CD4-positive, alpha-beta memory T cell (primary cell): ENCODE measurements at regions not wholly inside any gene's neighbourhood (a gene's known extent, or its start where the extent isn't known, plus 50 kb on each side); places are given as distances from the start of the nearest gene placed in this dataset.

Source experiments
- CTCF ChIA-PET: fragments of 350-600 bp; sonication (Branson Sonifier 250); formaldehyde crosslinking; loops from one replicate; lab custom pipeline; 2021; ENCODE audit warnings: inconsistent platforms; ENCODE audit not compliant: partially characterized antibody; lab: Charles Lee
- POLR2A ChIA-PET: fragments of 350-600 bp; sonication (Branson Sonifier 250); formaldehyde crosslinking; loops from one replicate; lab custom pipeline; 2021; ENCODE audit not compliant: partially characterized antibody; lab: Charles Lee
- DNase-seq, 5 donors: peaks; one replicate each; pipeline versions ENCODE4 v3.0.0 to v3.0.0-alpha.2; 2020 to 2022; ENCODE audit warnings: mixed read lengths in 1 of 5
- H3K27ac ChIP-seq: one replicate; pipeline ENCODE4 v1.7.0; 2013; ENCODE audit warnings: low read depth, low read length
- H3K27me3 ChIP-seq: 2 replicates; pipeline ENCODE4 v1.7.0; 2013; ENCODE audit warnings: mild to moderate bottlenecking, low read length, moderate library complexity; ENCODE audit not compliant: insufficient read depth
- H3K36me3 ChIP-seq: 2 replicates; pipeline ENCODE4 v1.7.0; 2013; ENCODE audit warnings: mild to moderate bottlenecking, low read length, moderate library complexity; ENCODE audit not compliant: insufficient read depth
- H3K4me1 ChIP-seq: 2 replicates; pipeline ENCODE4 v1.7.0; 2013; ENCODE audit warnings: mild to moderate bottlenecking, low read length, moderate library complexity; ENCODE audit not compliant: insufficient read depth
- H3K4me3 ChIP-seq, 2 donors: one replicate each; pipeline ENCODE4 v1.7.0; 2013; ENCODE audit warnings: low read length in 2 of 2, mild to moderate bottlenecking in 1 of 2
- H3K9me3 ChIP-seq, 2 donors: one replicate each; pipeline ENCODE4 v1.7.0; 2013; ENCODE audit warnings: low read length in 2 of 2, control low read depth in 1 of 2; ENCODE audit not compliant: control insufficient read depth in 1 of 2
- H3K27ac Mint-ChIP-seq, 7 donors: one replicate each; pipeline ENCODE4 v1.8.0; 2020 to 2021; ENCODE audit warnings: mixed read lengths in 7 of 7, mild to moderate bottlenecking in 6 of 7, inconsistent platforms in 3 of 7, moderate library complexity in 3 of 7
- H3K27me3 Mint-ChIP-seq, 2 donors: one replicate each; pipeline ENCODE4 v1.8.0; 2020 to 2021; ENCODE audit warnings: mixed read lengths in 2 of 2
- H3K36me3 Mint-ChIP-seq, 2 donors: one replicate each; pipeline ENCODE4 v1.8.0; 2020 to 2021; ENCODE audit warnings: mixed read lengths in 2 of 2, inconsistent platforms in 1 of 2, mild to moderate bottlenecking in 1 of 2
- H3K4me1 Mint-ChIP-seq, 4 donors: one replicate each; pipeline ENCODE4 v1.8.0; 2020 to 2021; ENCODE audit warnings: mixed read lengths in 4 of 4, mild to moderate bottlenecking in 1 of 4
- H3K4me3 Mint-ChIP-seq, 8 donors: one replicate each; pipeline ENCODE4 v1.8.0; 2020 to 2021; ENCODE audit warnings: mixed read lengths in 8 of 8, mild to moderate bottlenecking in 7 of 8, moderate library complexity in 6 of 8, inconsistent platforms in 3 of 8
- H3K9me3 Mint-ChIP-seq, 8 donors: one replicate each; pipeline ENCODE4 v1.8.0; 2020 to 2021; ENCODE audit warnings: mixed read lengths in 8 of 8, mild to moderate bottlenecking in 5 of 8, inconsistent platforms in 3 of 8, moderate library complexity in 1 of 8
- intact Hi-C: fragments of 100-400 bp; cut with micrococcal nuclease; formaldehyde crosslinking; loops from one replicate; pipeline ENCODE4 v1.15.1; 2023

DNA sequence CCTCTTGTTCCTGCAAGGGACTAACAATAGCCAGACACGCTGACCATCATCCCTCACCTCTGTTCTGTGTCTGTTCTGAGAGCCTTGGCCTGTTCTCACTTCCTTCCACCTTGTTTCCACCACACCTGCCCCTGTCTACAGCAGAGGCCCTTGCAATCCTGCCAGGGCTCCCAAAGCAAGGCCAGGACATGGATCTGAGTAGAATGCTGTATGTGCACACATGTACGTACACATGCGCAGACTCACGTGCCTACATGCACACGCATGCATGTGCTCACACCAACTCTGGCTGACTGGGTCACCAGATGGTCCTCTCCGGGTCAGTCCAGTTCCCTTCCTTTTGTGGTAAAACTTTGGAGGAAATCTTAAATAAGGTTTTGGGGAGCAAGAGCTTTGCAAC lies 133.0 kb upstream of the C14orf180 start:
- CTCF ChIA-PET, result no interaction called here
- H3K27me3 ChIP-seq, result peaks cover 5% of the 10 kb centered on the region
- no peaks in the 10 kb centered on the region for H3K4me1 ChIP-seq
- peaks cover 2 to 10% of the 10 kb centered on the region in 2 donors for H3K36me3 Mint-ChIP-seq
- intact Hi-C loops, result no loop called here
- POLR2A ChIA-PET, result no interaction called here
- H3K36me3 ChIP-seq, result no peaks in the 10 kb centered on the region
- H3K4me3 ChIP-seq, result no peak overlapping the region
- H3K9me3 Mint-ChIP-seq, result peaks cover 0 to 30% (median 18%) of the 10 kb centered on the region in 8 donors
- H3K27ac ChIP-seq, result no peak overlapping the region
- peaks cover 26 to 28% of the 10 kb centered on the region in 2 donors for H3K27me3 Mint-ChIP-seq
- H3K4me1 Mint-ChIP-seq, result no peaks in the 10 kb centered on the region
- no peak overlapping the region for H3K27ac Mint-ChIP-seq
- no peak overlapping the region for H3K4me3 Mint-ChIP-seq
- DNase-seq, result no peak
- H3K9me3 ChIP-seq, result no peaks in the 10 kb centered on the region

DNA sequence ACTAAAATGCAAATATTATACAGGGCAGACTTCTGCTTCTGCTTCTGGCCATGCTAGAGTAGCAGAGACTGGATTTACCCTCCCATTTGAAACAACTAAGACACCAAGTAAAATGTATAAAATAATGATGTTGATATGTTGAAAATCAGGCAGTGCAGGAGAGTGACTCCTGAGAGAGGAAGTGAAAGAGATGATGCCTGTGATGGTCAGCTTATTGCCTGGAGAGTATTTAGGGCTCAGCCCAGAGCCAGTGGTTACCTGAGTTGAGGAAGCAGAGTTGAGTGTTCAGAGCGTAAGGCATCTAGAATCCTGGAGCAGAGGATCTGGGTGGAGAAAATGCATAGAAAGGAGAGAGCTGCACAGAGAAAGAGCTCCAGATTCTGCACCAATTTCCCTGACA lies 131.8 kb upstream of the C14orf180 start:
- H3K36me3 Mint-ChIP-seq, result peaks cover 2 to 10% of the 10 kb centered on the region in 2 donors
- Histone ChIP-seq H3K27me3 (peaks cover 5% of the 10 kb centered on the region), H3K4me3 (no peak overlapping the region), H3K9me3 (no peaks in the 10 kb centered on the region), H3K36me3 (no peaks in the 10 kb centered on the region), H3K4me1 (no peaks in the 10 kb centered on the region), H3K27ac (no peak overlapping the region)
- H3K4me3 Mint-ChIP-seq, result peak overlapping the region in 1 of 8 donors; percentile 39
- H3K9me3 Mint-ChIP-seq, result peaks cover 0 to 30% (median 18%) of the 10 kb centered on the region in 8 donors
- intact Hi-C loops, result no loop called here
- ChIA-PET CTCF (no interaction called here), POLR2A (no interaction called here)
- no peak for DNase-seq
- H3K4me1 Mint-ChIP-seq, result no peaks in the 10 kb centered on the region
- H3K27me3 Mint-ChIP-seq, result peaks cover 30 to 31% of the 10 kb centered on the region in 2 donors
- no peak overlapping the region for H3K27ac Mint-ChIP-seq

DNA sequence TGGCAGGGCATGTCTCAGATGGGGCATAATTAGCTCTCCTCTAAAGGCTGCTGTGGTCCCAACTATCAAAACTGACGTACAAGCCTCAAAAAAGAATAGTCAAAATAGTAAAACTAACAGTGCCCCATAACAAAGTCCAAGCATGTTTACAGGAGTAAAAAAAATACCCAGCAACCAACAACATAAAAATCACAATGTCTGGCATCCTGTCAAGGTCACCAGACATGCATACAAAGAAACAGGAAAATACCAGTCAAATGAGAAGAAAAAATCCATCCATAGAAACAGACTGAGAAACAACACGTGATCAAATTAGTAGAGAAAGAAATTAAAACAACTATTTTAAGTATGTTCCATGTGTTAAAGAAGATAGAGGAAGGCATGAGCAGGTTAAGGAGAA lies 131.2 kb upstream of the C14orf180 start:
- no peaks in the 10 kb centered on the region for H3K9me3 ChIP-seq

DNA sequence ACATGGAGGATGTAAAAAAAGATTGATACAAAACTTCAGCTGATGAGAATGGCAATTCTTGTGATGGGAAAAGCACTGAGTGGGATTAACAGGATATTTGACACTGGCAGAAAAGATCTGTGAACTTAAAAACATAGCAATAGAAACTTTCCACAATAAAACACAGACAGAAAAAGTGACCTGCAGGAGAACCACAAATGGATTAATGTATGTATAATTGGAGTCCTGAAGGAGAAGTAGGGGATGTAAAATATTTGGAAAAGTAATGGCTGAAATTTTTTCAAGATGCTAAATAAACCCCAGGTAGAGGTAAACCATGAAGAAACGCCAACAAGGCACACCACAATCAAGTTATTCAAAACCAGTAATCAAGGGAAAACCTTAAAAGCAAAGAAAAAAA lies 130.8 kb upstream of the C14orf180 start:
- H3K36me3 Mint-ChIP-seq, result peaks cover 2 to 10% of the 10 kb centered on the region in 2 donors
- Histone ChIP-seq H3K27ac (no peak overlapping the region), H3K4me1 (no peaks in the 10 kb centered on the region), H3K36me3 (no peaks in the 10 kb centered on the region), H3K27me3 (peaks cover 5% of the 10 kb centered on the region), H3K9me3 (no peaks in the 10 kb centered on the region), H3K4me3 (no peak overlapping the region)
- H3K4me3 Mint-ChIP-seq, result no peak overlapping the region
- peaks cover 33% of the 10 kb centered on the region in 2 donors for H3K27me3 Mint-ChIP-seq
- intact Hi-C loops, result no loop called here
- ChIA-PET POLR2A (no interaction called here), CTCF (no interaction called here)
- no peak for DNase-seq
- H3K4me1 Mint-ChIP-seq, result no peaks in the 10 kb centered on the region
- peaks cover 0 to 30% (median 18%) of the 10 kb centered on the region in 8 donors for H3K9me3 Mint-ChIP-seq
- H3K27ac Mint-ChIP-seq, result no peak overlapping the region

More for the DNA sequence above, 131.2 kb upstream of the C14orf180 start:
- Histone ChIP-seq H3K27ac (no peak overlapping the region), H3K4me3 (no peak overlapping the region), H3K36me3 (no peaks in the 10 kb centered on the region), H3K27me3 (peaks cover 5% of the 10 kb centered on the region), H3K4me1 (no peaks in the 10 kb centered on the region)
- intact Hi-C loops, result no loop called here
- H3K4me3 Mint-ChIP-seq, result no peak overlapping the region
- no peak for DNase-seq
- ChIA-PET POLR2A (no interaction called here), CTCF (no interaction called here)
- peak overlapping the region in 1 of 7 donors; percentile 73 for H3K27ac Mint-ChIP-seq
- no peaks in the 10 kb centered on the region for H3K4me1 Mint-ChIP-seq
- peaks cover 2 to 10% of the 10 kb centered on the region in 2 donors for H3K36me3 Mint-ChIP-seq
- peaks cover 33% of the 10 kb centered on the region in 2 donors for H3K27me3 Mint-ChIP-seq
- H3K9me3 Mint-ChIP-seq, result peaks cover 0 to 30% (median 18%) of the 10 kb centered on the region in 8 donors

DNA sequence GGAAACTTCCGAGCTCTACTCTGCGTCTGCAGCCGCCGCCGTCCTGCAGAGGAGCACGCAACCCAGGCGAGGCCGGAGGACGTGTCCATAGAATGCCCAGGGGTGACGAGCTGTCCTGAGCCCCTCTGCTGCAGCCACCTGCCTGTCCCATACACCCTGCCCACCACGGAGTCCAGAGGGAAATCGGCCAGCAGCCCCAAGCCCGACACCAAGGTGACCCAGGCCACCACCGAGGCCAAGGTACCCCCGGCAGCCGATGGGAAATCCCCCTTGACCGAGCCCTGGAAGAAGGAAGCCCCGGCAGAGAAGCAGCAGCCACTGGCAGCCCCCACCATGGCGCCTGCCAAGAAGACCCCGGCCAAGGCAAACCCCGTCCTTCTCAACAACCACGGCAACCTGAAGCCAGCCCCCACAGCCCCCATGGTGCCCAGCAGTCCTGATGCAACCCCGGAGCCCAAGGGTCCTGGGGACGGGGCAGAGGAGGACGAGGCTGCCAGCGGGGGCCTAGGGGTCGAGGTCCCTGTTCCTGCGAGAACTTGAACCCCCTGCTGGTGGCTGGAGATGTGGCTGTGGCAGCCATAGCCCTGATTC lies 128.7 kb upstream of the C14orf180 start:
- intact Hi-C loops, result no loop called here
- Histone ChIP-seq H3K4me3 (no peak overlapping the region), H3K36me3 (no peaks in the 10 kb centered on the region), H3K4me1 (no peaks in the 10 kb centered on the region), H3K27me3 (peaks cover 5% of the 10 kb centered on the region), H3K27ac (no peak overlapping the region), H3K9me3 (no peaks in the 10 kb centered on the region)
- Mint-ChIP-seq H3K36me3 (peaks cover 2 to 10% of the 10 kb centered on the region in 2 donors), H3K27ac (peak overlapping the region in 1 of 7 donors; percentile 35), H3K9me3 (peaks cover 0 to 29% (median 19%) of the 10 kb centered on the region in 8 donors), H3K4me3 (no peak overlapping the region), H3K4me1 (no peaks in the 10 kb centered on the region), H3K27me3 (peaks cover 38% of the 10 kb centered on the region in 2 donors)
- no peak for DNase-seq
- POLR2A ChIA-PET, result no interaction called here
- CTCF ChIA-PET, result no interaction called here

DNA sequence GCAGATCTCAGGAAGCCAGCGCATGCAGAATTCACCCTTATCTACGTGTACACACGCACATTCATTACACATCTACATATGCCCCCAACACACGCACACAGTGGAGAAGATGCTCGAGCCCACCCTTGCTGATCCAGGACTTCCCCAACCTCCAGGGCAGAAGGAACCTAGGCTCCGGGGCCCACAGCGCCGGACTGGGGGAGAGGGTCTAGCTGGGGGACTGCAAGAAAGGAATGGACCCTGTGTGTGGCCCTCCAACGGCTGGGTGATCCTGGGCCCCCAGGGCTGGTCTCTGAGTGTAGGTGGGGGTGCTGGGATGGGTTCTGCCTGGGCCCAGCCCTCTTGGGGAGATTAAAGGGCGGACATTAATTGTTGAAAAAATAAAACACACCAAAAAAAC lies 128.1 kb upstream of the C14orf180 start:
- ChIA-PET CTCF (no interaction called here), POLR2A (no interaction called here)
- no peak overlapping the region for H3K4me3 ChIP-seq
- H3K4me1 ChIP-seq, result no peaks in the 10 kb centered on the region
- Mint-ChIP-seq H3K27ac (no peak overlapping the region), H3K36me3 (peaks cover 2 to 10% of the 10 kb centered on the region in 2 donors), H3K27me3 (peaks cover 38 to 40% of the 10 kb centered on the region in 2 donors), H3K4me3 (no peak overlapping the region), H3K9me3 (peaks cover 0 to 29% (median 19%) of the 10 kb centered on the region in 8 donors), H3K4me1 (no peaks in the 10 kb centered on the region)
- intact Hi-C loops, result no loop called here
- peaks cover 5% of the 10 kb centered on the region for H3K27me3 ChIP-seq
- no peak overlapping the region for H3K27ac ChIP-seq
- no peaks in the 10 kb centered on the region for H3K36me3 ChIP-seq
- H3K9me3 ChIP-seq, result no peaks in the 10 kb centered on the region
- no peak for DNase-seq

DNA sequence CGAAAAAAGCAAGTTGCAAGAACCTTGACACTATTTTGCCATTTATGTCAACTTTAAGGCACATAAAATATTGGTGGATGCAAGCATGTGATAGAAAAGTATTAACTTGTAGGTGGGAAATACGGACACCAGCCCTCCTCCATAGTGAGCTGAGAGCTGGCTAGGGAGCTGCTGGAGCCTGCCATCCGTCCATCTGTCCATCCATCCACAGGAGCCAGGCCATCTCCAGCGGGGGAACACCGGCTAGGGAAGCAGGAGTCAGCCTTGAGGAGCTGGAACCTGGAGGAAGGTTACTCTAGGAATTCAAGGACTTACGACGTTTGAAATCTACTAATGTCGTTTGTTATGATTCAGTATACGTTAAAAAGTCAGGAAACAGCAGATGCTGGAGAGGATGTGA lies 120.7 kb upstream of the C14orf180 start:
- H3K27me3 Mint-ChIP-seq, result peaks cover 37 to 48% of the 10 kb centered on the region in 2 donors

More for the DNA sequence above, 120.7 kb upstream of the C14orf180 start:
- no peak overlapping the region for H3K27ac Mint-ChIP-seq
- H3K4me1 Mint-ChIP-seq, result peaks cover 7 to 17% (median 13%) of the 10 kb centered on the region in 4 donors
- intact Hi-C loops, result no loop called here
- H3K36me3 ChIP-seq, result no peaks in the 10 kb centered on the region
- no peak for DNase-seq
- no peak overlapping the region for H3K4me3 ChIP-seq
- H3K27ac ChIP-seq, result no peak overlapping the region
- no peaks in the 10 kb centered on the region for H3K9me3 ChIP-seq
- H3K9me3 Mint-ChIP-seq, result peaks cover 0 to 5% (median 0%) of the 10 kb centered on the region in 8 donors
- no peaks in the 10 kb centered on the region for H3K36me3 Mint-ChIP-seq
- no peak overlapping the region for H3K4me3 Mint-ChIP-seq
- ChIA-PET CTCF (no interaction called here), POLR2A (no interaction called here)
- H3K4me1 ChIP-seq, result no peaks in the 10 kb centered on the region
- H3K27me3 ChIP-seq, result peaks cover 7% of the 10 kb centered on the region
